ENCODE measurements at regions not wholly inside any gene's neighbourhood (a gene's known extent, or its start where the extent isn't known, plus 50 kb on each side); places are given as distances from the start of the nearest gene placed in this dataset.
"Not testable (repeated sequence)": the region's sequence is repeated elsewhere in the genome, so short reads cannot be mapped to it uniquely, and the experiment has no call there.

GRCh38 chr6:60799146-60799545 is 1486.9 kb downstream of the KHDRBS2 start:
- H3K4me1 ChIP-seq; intact Hi-C loops (cut with DNase I); H3K4me3 ChIP-seq; DNase-seq; H3K36me3 ChIP-seq; H3K27ac ChIP-seq; H3K27me3 ChIP-seq; H3K9me3 ChIP-seq: not testable (repeated sequence)
- peak; percentile 96 for ATAC-seq

GRCh38 chr6:60797831-60798230 is 1488.2 kb downstream of the KHDRBS2 start:
- DNase-seq; intact Hi-C loops (cut with DNase I); H3K9me3 ChIP-seq; H3K4me3 ChIP-seq; H3K4me1 ChIP-seq; H3K27me3 ChIP-seq; H3K36me3 ChIP-seq; ATAC-seq; H3K27ac ChIP-seq: not testable (repeated sequence)

- H3K4me1 ChIP-seq; DNase-seq; intact Hi-C loops (cut with DNase I); H3K27me3 ChIP-seq; H3K4me3 ChIP-seq; H3K36me3 ChIP-seq; ATAC-seq; H3K27ac ChIP-seq; H3K9me3 ChIP-seq: not testable (repeated sequence)
Observed at GRCh38 chr6:60789601-60790000, 1496.4 kb downstream of the KHDRBS2 start.

- intact Hi-C loops (cut with DNase I); DNase-seq; H3K4me3 ChIP-seq; H3K4me1 ChIP-seq; H3K36me3 ChIP-seq; H3K27me3 ChIP-seq; H3K9me3 ChIP-seq: not testable (repeated sequence)
- ATAC-seq: peak; percentile 77
- H3K27ac ChIP-seq: peak overlapping the region in 1 of 2 donors; percentile 7
Observed at GRCh38 chr6:60782698-60783464, 1503.1 kb downstream of the KHDRBS2 start.

GRCh38 chr6:60779591-60779990 is 1506.4 kb downstream of the KHDRBS2 start:
- DNase-seq; intact Hi-C loops (cut with DNase I); H3K9me3 ChIP-seq; H3K27ac ChIP-seq; H3K27me3 ChIP-seq; H3K4me3 ChIP-seq; ATAC-seq; H3K4me1 ChIP-seq; H3K36me3 ChIP-seq: not testable (repeated sequence)

GRCh38 chr6:60767791-60768499 is 1518.1 kb downstream of the KHDRBS2 start:
- peak; percentile 76 for ATAC-seq
- H3K36me3 ChIP-seq; DNase-seq; H3K4me1 ChIP-seq; H3K4me3 ChIP-seq; H3K27ac ChIP-seq; intact Hi-C loops (cut with DNase I); H3K9me3 ChIP-seq; H3K27me3 ChIP-seq: not testable (repeated sequence)

GRCh38 chr6:60765331-60765730 is 1520.7 kb downstream of the KHDRBS2 start:
- peaks cover 0 to 12% of the 10 kb centered on the region in 2 donors for H3K9me3 ChIP-seq
- H3K27me3 ChIP-seq; H3K36me3 ChIP-seq; H3K4me3 ChIP-seq; intact Hi-C loops (cut with DNase I); ATAC-seq; H3K4me1 ChIP-seq; H3K27ac ChIP-seq; DNase-seq: not testable (repeated sequence)

- H3K36me3 ChIP-seq; DNase-seq; H3K27me3 ChIP-seq; H3K4me1 ChIP-seq; H3K27ac ChIP-seq; intact Hi-C loops (cut with DNase I); H3K4me3 ChIP-seq; ATAC-seq: not testable (repeated sequence)
- peaks cover 0 to 20% of the 10 kb centered on the region in 2 donors for H3K9me3 ChIP-seq
Observed at GRCh38 chr6:60763464-60764080, 1522.5 kb downstream of the KHDRBS2 start.

GRCh38 chr6:60760928-60761327 is 1525.1 kb downstream of the KHDRBS2 start:
- H3K27ac ChIP-seq; H3K36me3 ChIP-seq; DNase-seq; H3K27me3 ChIP-seq; intact Hi-C loops (cut with DNase I); H3K4me1 ChIP-seq; H3K4me3 ChIP-seq; ATAC-seq: not testable (repeated sequence)
- H3K9me3 ChIP-seq: peaks cover 0 to 26% of the 10 kb centered on the region in 2 donors

- H3K4me1 ChIP-seq; intact Hi-C loops (cut with DNase I): not testable (repeated sequence)
- peak; percentile 79 for ATAC-seq
Observed at GRCh38 chr6:60759149-60759825, 1526.7 kb downstream of the KHDRBS2 start.

GRCh38 chr6:60758725-60759124 is 1527.3 kb downstream of the KHDRBS2 start:
- peak in 1 of 4 donors; percentile 7 for DNase-seq
- intact Hi-C loops (cut with DNase I): not testable (repeated sequence)

More at GRCh38 chr6:60759149-60759825, 1526.7 kb downstream of the KHDRBS2 start:
- H3K27me3 ChIP-seq, H3K36me3 ChIP-seq, H3K4me3 ChIP-seq, DNase-seq, H3K27ac ChIP-seq: not testable (repeated sequence)
- H3K9me3 ChIP-seq: peaks cover 0 to 40% of the 10 kb centered on the region in 2 donors

More at GRCh38 chr6:60758725-60759124, 1527.3 kb downstream of the KHDRBS2 start:
- H3K9me3 ChIP-seq: peaks cover 0 to 40% of the 10 kb centered on the region in 2 donors
- H3K4me1 ChIP-seq, H3K27ac ChIP-seq, H3K36me3 ChIP-seq, H3K27me3 ChIP-seq, H3K4me3 ChIP-seq: not testable (repeated sequence)
- peak; percentile 52 for ATAC-seq
